ENCODE measurements at regions not wholly inside any gene's neighbourhood (a gene's known extent, or its start where the extent isn't known, plus 50 kb on each side); places are given as distances from the start of the nearest gene placed in this dataset.

DNA sequence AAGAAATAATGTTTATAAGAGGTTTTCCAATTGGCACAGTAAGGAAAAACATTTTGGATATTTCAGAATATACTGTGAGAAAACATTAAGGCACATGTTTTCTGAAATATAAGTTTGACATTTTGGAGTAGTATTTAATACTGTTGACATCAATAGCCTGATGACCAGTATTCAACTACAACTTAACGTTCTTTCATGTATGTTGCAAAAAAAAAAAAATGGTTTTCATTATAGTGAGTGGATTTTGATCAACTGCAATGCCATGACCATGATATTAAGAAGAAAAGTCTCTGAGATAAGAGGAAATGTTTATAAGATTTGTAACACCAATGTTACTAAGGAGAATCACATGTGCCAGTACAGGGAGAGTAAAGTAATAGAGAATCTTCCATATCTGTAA lies 252.8 kb upstream of the RORA start:
- TF ChIP-seq, protein P1, sequence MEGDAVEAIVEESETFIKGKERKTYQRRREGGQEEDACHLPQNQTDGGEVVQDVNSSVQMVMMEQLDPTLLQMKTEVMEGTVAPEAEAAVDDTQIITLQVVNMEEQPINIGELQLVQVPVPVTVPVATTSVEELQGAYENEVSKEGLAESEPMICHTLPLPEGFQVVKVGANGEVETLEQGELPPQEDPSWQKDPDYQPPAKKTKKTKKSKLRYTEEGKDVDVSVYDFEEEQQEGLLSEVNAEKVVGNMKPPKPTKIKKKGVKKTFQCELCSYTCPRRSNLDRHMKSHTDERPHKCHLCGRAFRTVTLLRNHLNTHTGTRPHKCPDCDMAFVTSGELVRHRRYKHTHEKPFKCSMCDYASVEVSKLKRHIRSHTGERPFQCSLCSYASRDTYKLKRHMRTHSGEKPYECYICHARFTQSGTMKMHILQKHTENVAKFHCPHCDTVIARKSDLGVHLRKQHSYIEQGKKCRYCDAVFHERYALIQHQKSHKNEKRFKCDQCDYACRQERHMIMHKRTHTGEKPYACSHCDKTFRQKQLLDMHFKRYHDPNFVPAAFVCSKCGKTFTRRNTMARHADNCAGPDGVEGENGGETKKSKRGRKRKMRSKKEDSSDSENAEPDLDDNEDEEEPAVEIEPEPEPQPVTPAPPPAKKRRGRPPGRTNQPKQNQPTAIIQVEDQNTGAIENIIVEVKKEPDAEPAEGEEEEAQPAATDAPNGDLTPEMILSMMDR (IDR thresholded peaks at IDR 0.05): no peak
- no peak for TF ChIP-seq POLR2A (IDR thresholded peaks at IDR 0.05)

Measured in body of pancreas (tissue), 4 donors.